HL-60 (cell line): ENCODE measurements at regions not wholly inside any gene's neighbourhood (a gene's known extent, or its start where the extent isn't known, plus 50 kb on each side); places are given as distances from the start of the nearest gene placed in this dataset.

Experiments
- GABPA ChIP-seq: IDR thresholded peaks from 2 replicates; pipeline ENCODE4 v1.6.1; 2012; ENCODE audit warnings: low read depth
- POLR2AphosphoS5 ChIP-seq: IDR thresholded peaks from 2 replicates; pipeline ENCODE4 v1.6.1; 2012; ENCODE audit warnings: low read depth
- SPI1 ChIP-seq: IDR thresholded peaks from 2 replicates; pipeline ENCODE4 v1.6.1; 2012; ENCODE audit warnings: low read depth, mild to moderate bottlenecking, borderline replicate concordance
- TF ChIP-seq, protein P1 (sequence below): IDR thresholded peaks from one replicate; pipeline ENCODE4 v1.5.1; 2011; ENCODE audit warnings: low read length, control low read depth, inconsistent platforms; ENCODE audit not compliant: insufficient read depth
- TF ChIP-seq, protein P2 (sequence below): IDR thresholded peaks from 2 replicates; pipeline ENCODE4 v1.6.1; 2012; ENCODE audit warnings: low read depth; ENCODE audit not compliant: insufficient replicate concordance

DNA sequence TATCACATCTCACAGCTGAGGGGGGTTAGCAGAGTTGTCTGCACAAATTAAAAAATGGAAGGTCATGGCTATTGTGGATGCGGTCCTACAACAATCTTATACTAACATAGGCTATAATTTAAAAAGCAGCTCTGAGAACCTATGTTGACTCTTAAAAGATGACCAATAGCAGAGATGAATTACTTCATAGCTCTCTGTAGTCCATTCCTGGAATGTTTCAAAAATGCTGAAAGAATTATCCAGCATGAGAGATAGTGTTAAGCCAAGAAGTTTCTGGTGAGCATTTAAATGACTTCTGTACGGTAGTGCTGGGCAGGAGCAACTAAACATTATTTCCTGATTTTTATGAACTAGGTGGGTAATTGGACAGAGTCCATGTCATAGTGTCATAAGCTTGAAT is 218.2 kb upstream of the NUDT12 start:
- TF ChIP-seq, protein P1, sequence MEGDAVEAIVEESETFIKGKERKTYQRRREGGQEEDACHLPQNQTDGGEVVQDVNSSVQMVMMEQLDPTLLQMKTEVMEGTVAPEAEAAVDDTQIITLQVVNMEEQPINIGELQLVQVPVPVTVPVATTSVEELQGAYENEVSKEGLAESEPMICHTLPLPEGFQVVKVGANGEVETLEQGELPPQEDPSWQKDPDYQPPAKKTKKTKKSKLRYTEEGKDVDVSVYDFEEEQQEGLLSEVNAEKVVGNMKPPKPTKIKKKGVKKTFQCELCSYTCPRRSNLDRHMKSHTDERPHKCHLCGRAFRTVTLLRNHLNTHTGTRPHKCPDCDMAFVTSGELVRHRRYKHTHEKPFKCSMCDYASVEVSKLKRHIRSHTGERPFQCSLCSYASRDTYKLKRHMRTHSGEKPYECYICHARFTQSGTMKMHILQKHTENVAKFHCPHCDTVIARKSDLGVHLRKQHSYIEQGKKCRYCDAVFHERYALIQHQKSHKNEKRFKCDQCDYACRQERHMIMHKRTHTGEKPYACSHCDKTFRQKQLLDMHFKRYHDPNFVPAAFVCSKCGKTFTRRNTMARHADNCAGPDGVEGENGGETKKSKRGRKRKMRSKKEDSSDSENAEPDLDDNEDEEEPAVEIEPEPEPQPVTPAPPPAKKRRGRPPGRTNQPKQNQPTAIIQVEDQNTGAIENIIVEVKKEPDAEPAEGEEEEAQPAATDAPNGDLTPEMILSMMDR, result no peak
- TF ChIP-seq POLR2AphosphoS5 (no peak), GABPA (no peak), SPI1 (no peak)
- TF ChIP-seq, protein P2, sequence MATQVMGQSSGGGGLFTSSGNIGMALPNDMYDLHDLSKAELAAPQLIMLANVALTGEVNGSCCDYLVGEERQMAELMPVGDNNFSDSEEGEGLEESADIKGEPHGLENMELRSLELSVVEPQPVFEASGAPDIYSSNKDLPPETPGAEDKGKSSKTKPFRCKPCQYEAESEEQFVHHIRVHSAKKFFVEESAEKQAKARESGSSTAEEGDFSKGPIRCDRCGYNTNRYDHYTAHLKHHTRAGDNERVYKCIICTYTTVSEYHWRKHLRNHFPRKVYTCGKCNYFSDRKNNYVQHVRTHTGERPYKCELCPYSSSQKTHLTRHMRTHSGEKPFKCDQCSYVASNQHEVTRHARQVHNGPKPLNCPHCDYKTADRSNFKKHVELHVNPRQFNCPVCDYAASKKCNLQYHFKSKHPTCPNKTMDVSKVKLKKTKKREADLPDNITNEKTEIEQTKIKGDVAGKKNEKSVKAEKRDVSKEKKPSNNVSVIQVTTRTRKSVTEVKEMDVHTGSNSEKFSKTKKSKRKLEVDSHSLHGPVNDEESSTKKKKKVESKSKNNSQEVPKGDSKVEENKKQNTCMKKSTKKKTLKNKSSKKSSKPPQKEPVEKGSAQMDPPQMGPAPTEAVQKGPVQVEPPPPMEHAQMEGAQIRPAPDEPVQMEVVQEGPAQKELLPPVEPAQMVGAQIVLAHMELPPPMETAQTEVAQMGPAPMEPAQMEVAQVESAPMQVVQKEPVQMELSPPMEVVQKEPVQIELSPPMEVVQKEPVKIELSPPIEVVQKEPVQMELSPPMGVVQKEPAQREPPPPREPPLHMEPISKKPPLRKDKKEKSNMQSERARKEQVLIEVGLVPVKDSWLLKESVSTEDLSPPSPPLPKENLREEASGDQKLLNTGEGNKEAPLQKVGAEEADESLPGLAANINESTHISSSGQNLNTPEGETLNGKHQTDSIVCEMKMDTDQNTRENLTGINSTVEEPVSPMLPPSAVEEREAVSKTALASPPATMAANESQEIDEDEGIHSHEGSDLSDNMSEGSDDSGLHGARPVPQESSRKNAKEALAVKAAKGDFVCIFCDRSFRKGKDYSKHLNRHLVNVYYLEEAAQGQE, result no peak
